Endothelial cell (in vitro differentiated cells): ENCODE measurements at regions not wholly inside any gene's neighbourhood (a gene's known extent, or its start where the extent isn't known, plus 50 kb on each side); places are given as distances from the start of the nearest gene placed in this dataset.
"Not testable (repeated sequence)": the region's sequence is repeated elsewhere in the genome, so short reads cannot be mapped to it uniquely, and the experiment has no call there.

Experiments
- DNase-seq: peaks from one replicate; pipeline ENCODE4 v3.0.0; 2021; ENCODE audit warnings: low spot score
- H3K27ac Mint-ChIP-seq: one replicate; pipeline ENCODE4 v1.8.0; 2021; ENCODE audit warnings: mixed read lengths, inconsistent platforms; ENCODE audit not compliant: unreplicated experiment
- H3K27me3 Mint-ChIP-seq: one replicate; pipeline ENCODE4 v1.8.0; 2021; ENCODE audit warnings: mild to moderate bottlenecking, moderate library complexity, mixed read lengths, inconsistent platforms; ENCODE audit not compliant: unreplicated experiment
- H3K36me3 Mint-ChIP-seq: one replicate; pipeline ENCODE4 v1.8.0; 2021; ENCODE audit warnings: mild to moderate bottlenecking, low read depth, mixed read lengths, inconsistent platforms; ENCODE audit not compliant: unreplicated experiment
- H3K4me1 Mint-ChIP-seq: one replicate; pipeline ENCODE4 v1.8.0; 2021; ENCODE audit warnings: mild to moderate bottlenecking, mixed read lengths, inconsistent platforms; ENCODE audit not compliant: unreplicated experiment
- H3K4me3 Mint-ChIP-seq: one replicate; pipeline ENCODE4 v1.8.0; 2021; ENCODE audit warnings: mild to moderate bottlenecking, mixed read lengths, inconsistent platforms; ENCODE audit not compliant: unreplicated experiment
- H3K9me3 Mint-ChIP-seq: one replicate; pipeline ENCODE4 v1.8.0; 2021; ENCODE audit warnings: mixed read lengths, inconsistent platforms; ENCODE audit not compliant: unreplicated experiment
- CTCF ChIP-seq: fragments of 200-600 bp; sonication (generic); IDR thresholded peaks from one replicate; pipeline ENCODE4 v1.5.0; 2021; ENCODE audit warnings: antibody characterized with exemption; ENCODE audit not compliant: unreplicated experiment

- H3K4me1 Mint-ChIP-seq: no peaks in the 10 kb centered on the region
Measured at GRCh38 chr16:16938009-16938408, 532.8 kb downstream of the XYLT1 start.

GRCh38 chr16:16938980-16939379 lies 531.8 kb downstream of the XYLT1 start:
- no peaks in the 10 kb centered on the region for H3K36me3 Mint-ChIP-seq
- TF ChIP-seq CTCF: no peak
- no peak overlapping the region for H3K27ac Mint-ChIP-seq
- no peaks in the 10 kb centered on the region for H3K27me3 Mint-ChIP-seq
- no peaks in the 10 kb centered on the region for H3K9me3 Mint-ChIP-seq
- no peak for DNase-seq
- H3K4me3 Mint-ChIP-seq: no peak overlapping the region
- H3K4me1 Mint-ChIP-seq: peaks cover 3% of the 10 kb centered on the region

More at GRCh38 chr16:16938009-16938408, 532.8 kb downstream of the XYLT1 start:
- no peaks in the 10 kb centered on the region for H3K9me3 Mint-ChIP-seq
- H3K4me3 Mint-ChIP-seq: no peak overlapping the region
- no peak for TF ChIP-seq CTCF
- DNase-seq: no peak
- no peaks in the 10 kb centered on the region for H3K36me3 Mint-ChIP-seq
- no peaks in the 10 kb centered on the region for H3K27me3 Mint-ChIP-seq
- H3K27ac Mint-ChIP-seq: no peak overlapping the region

- H3K4me3 Mint-ChIP-seq: no peak overlapping the region
- no peaks in the 10 kb centered on the region for H3K36me3 Mint-ChIP-seq
- peaks cover 3% of the 10 kb centered on the region for H3K4me1 Mint-ChIP-seq
- DNase-seq: no peak
- no peak overlapping the region for H3K27ac Mint-ChIP-seq
- no peak for TF ChIP-seq CTCF
- H3K9me3 Mint-ChIP-seq: no peaks in the 10 kb centered on the region
- no peaks in the 10 kb centered on the region for H3K27me3 Mint-ChIP-seq
Measured at GRCh38 chr16:16940351-16940750, 530.4 kb downstream of the XYLT1 start.

- not testable (repeated sequence) for H3K9me3 Mint-ChIP-seq, H3K4me3 Mint-ChIP-seq, H3K4me1 Mint-ChIP-seq, H3K27me3 Mint-ChIP-seq, H3K27ac Mint-ChIP-seq, H3K36me3 Mint-ChIP-seq, DNase-seq
Measured at GRCh38 chr16:16942849-16943248, 527.9 kb downstream of the XYLT1 start.

GRCh38 chr16:16945207-16945606 lies 525.6 kb downstream of the XYLT1 start:
- no peaks in the 10 kb centered on the region for H3K27me3 Mint-ChIP-seq
- no peak overlapping the region for H3K27ac Mint-ChIP-seq
- H3K9me3 Mint-ChIP-seq: peaks cover 5% of the 10 kb centered on the region
- no peaks in the 10 kb centered on the region for H3K36me3 Mint-ChIP-seq
- no peak for DNase-seq
- peaks cover 3% of the 10 kb centered on the region for H3K4me1 Mint-ChIP-seq
- TF ChIP-seq CTCF: no peak
- H3K4me3 Mint-ChIP-seq: no peak overlapping the region

- Mint-ChIP-seq H3K27me3 (peaks cover 1% of the 10 kb centered on the region), H3K36me3 (no peaks in the 10 kb centered on the region), H3K4me3 (no peak overlapping the region), H3K9me3 (no peaks in the 10 kb centered on the region), H3K27ac (no peak overlapping the region), H3K4me1 (no peaks in the 10 kb centered on the region)
- TF ChIP-seq CTCF: no peak
- DNase-seq: no peak
Measured at GRCh38 chr16:16956376-16956775, 514.4 kb downstream of the XYLT1 start.
